PC-3 (cell line): ENCODE measurements at regions not wholly inside any gene's neighbourhood (a gene's known extent, or its start where the extent isn't known, plus 50 kb on each side); places are given as distances from the start of the nearest gene placed in this dataset.
"Not testable (repeated sequence)": the region's sequence is repeated elsewhere in the genome, so short reads cannot be mapped to it uniquely, and the experiment has no call there.

ENCODE experiments used
- ATAC-seq: fragments of 200-7000 bp; cut with Tn5 transposase; 2 replicates; pipeline ENCODE4 v1.9.1; 2020; ENCODE audit warnings: mild to moderate bottlenecking, moderate library complexity
- BruUV-seq: library from RNA; stranded (reverse); fragments of 400-500 nt; replicated peaks from 2 replicates; lab custom pipeline; 2021; lab: Mats Ljungman, UMichigan
- CTCF ChIA-PET: fragments of 300-600 bp; sonication (Branson Sonifier 250); formaldehyde crosslinking; loops from one replicate; lab custom pipeline; 2022; ENCODE audit warnings: antibody characterized with exemption; lab: Charles Lee
- POLR2A ChIA-PET: fragments of 300-600 bp; sonication (Branson Sonifier 250); formaldehyde crosslinking; loops from one replicate; lab custom pipeline; 2022; ENCODE audit warnings: antibody characterized with exemption; ENCODE audit not compliant: unreplicated experiment; lab: Charles Lee
- DNase-seq: peaks from one replicate; pipeline ENCODE4 v3.0.0-alpha.2; 2015
- H2AFZ ChIP-seq: fragments of 300-600 bp; sonication (generic); 2 replicates; pipeline ENCODE4 v1.6.0; 2016; ENCODE audit warnings: antibody characterized with exemption, low read length
- H3F3A ChIP-seq: fragments of 300-600 bp; sonication (generic); one replicate; pipeline ENCODE4 v1.6.0; 2017; ENCODE audit warnings: antibody characterized with exemption, low read length, control low read depth, mild to moderate bottlenecking; ENCODE audit not compliant: unreplicated experiment
- H3K27ac ChIP-seq: fragments of 300-600 bp; sonication (generic); 2 replicates; pipeline ENCODE4 v1.5.1; 2016; ENCODE audit warnings: mild to moderate bottlenecking, low read length
- H3K27me3 ChIP-seq: fragments of 300-600 bp; sonication (generic); 2 replicates; pipeline ENCODE4 v1.6.1; 2016; ENCODE audit warnings: low read length, mixed read lengths
- H3K36me3 ChIP-seq: fragments of 300-600 bp; sonication (generic); 2 replicates; pipeline ENCODE4 v1.6.1; 2016; ENCODE audit warnings: low read depth, mixed run types, low read length, mixed read lengths
- H3K4me1 ChIP-seq: fragments of 300-600 bp; sonication (generic); 2 replicates; pipeline ENCODE4 v1.5.1; 2016; ENCODE audit warnings: low read length; ENCODE audit not compliant: insufficient read depth
- H3K4me2 ChIP-seq: fragments of 300-600 bp; sonication (generic); 2 replicates; pipeline ENCODE4 v1.6.0; 2016; ENCODE audit warnings: low read length
- H3K4me3 ChIP-seq: fragments of 300-600 bp; sonication (generic); 2 replicates; pipeline ENCODE4 v1.5.1; 2016; ENCODE audit warnings: mild to moderate bottlenecking, low read length, mixed read lengths
- H3K79me2 ChIP-seq: fragments of 300-600 bp; sonication (generic); 2 replicates; pipeline ENCODE4 v1.6.1; 2017; ENCODE audit warnings: low read length, mixed read lengths
- H3K9ac ChIP-seq: fragments of 300-600 bp; sonication (generic); 2 replicates; pipeline ENCODE4 v1.6.0; 2016; ENCODE audit warnings: mild to moderate bottlenecking, low read length
- H3K9me2 ChIP-seq: fragments of 300-600 bp; sonication (generic); replicated peaks from 2 replicates; pipeline ENCODE4 v1.6.1; 2016; ENCODE audit warnings: mixed run types, low read length, mixed read lengths
- H3K9me3 ChIP-seq: fragments of 300-600 bp; sonication (generic); 2 replicates; pipeline ENCODE4 v1.6.1; 2016; ENCODE audit warnings: low read length, mixed read lengths
- H4K20me1 ChIP-seq: fragments of 300-600 bp; sonication (generic); 2 replicates; pipeline ENCODE4 v1.6.1; 2016; ENCODE audit warnings: low read length, mixed read lengths
- EZH2 ChIP-seq: fragments of 300-600 bp; sonication (generic); IDR thresholded peaks from one replicate; pipeline ENCODE4 v1.6.1; 2017; ENCODE audit warnings: antibody characterized with exemption, mild to moderate bottlenecking, low read length; ENCODE audit not compliant: unreplicated experiment
- EZH2phosphoT487 ChIP-seq: fragments of 300-600 bp; sonication (generic); IDR thresholded peaks from 2 replicates; pipeline ENCODE4 v1.6.1; 2018; ENCODE audit warnings: mild to moderate bottlenecking, antibody characterized with exemption, low read length, borderline replicate concordance
- intact Hi-C: fragments of 100-400 bp; cut with micrococcal nuclease; formaldehyde crosslinking; loops from 2 replicates; pipeline ENCODE4 v1.9.0; 2023
- TF ChIP-seq, protein P1 (sequence below): fragments of 300-600 bp; sonication (generic); conservative IDR thresholded peaks from 2 replicates; pipeline ENCODE4 v1.5.1; 2017; ENCODE audit warnings: antibody characterized with exemption, low read depth, mild to moderate bottlenecking, low read length

DNA sequence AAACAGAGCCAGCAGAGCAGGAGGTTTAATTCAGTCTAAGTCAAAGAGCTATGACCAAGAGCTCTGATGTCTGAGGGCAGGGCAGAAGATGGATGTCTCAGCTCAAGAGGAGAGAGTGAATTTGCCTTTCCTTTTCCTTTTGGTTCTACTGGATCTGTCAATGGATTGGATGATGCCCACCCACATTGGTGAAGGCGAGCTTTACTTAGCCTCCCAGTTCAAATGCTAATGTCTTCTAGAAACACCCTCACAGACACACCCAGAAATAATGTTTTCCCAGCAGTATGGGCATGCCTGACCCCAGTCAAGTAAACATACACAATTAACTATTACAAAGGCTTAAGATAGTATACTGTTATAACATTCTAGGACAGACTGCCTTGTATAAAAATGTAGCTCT is 236.3 kb upstream of the NRXN1 start:
- CTCF ChIA-PET: no interaction called here
- no peak for ATAC-seq

DNA sequence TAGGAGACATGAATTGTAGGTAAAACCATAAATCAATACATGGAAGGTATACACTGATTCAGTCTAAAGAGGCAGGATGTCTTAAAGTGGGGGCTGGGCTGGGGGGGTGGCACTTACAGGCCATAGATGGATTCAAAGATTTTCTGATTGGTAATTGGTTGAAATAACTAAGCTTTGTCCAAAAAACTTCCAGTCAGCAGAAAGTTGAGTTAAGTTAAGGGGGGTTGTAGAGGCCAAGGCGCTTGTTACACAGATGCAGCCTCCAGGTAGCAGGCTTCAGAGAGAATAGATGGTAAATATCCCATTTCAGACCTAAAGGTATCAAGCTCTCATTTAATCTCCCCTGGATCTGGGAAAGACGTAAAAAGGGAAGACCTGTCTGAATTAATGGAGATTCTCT is 233.6 kb upstream of the NRXN1 start:
- no peak for ATAC-seq
- POLR2A ChIA-PET: no interaction called here

More for the DNA sequence above, 236.3 kb upstream of the NRXN1 start:
- Histone ChIP-seq H3K27me3 (no peaks in the 10 kb centered on the region), H3K9me3 (no peaks in the 10 kb centered on the region), H3K36me3 (no peaks in the 10 kb centered on the region), H3K4me1 (no peaks in the 10 kb centered on the region), H3K9me2 (no peaks in the 10 kb centered on the region), H3K79me2 (no peaks in the 10 kb centered on the region), H2AFZ (no peak overlapping the region), H3F3A (no peaks in the 10 kb centered on the region), H3K9ac (no peak overlapping the region), H3K4me2 (no peak overlapping the region), H4K20me1 (no peaks in the 10 kb centered on the region), H3K27ac (no peak overlapping the region), H3K4me3 (no peak overlapping the region)
- no peak for DNase-seq
- POLR2A ChIA-PET: no interaction called here
- TF ChIP-seq EZH2 (no peak), EZH2phosphoT487 (no peak)
- TF ChIP-seq, protein P1, sequence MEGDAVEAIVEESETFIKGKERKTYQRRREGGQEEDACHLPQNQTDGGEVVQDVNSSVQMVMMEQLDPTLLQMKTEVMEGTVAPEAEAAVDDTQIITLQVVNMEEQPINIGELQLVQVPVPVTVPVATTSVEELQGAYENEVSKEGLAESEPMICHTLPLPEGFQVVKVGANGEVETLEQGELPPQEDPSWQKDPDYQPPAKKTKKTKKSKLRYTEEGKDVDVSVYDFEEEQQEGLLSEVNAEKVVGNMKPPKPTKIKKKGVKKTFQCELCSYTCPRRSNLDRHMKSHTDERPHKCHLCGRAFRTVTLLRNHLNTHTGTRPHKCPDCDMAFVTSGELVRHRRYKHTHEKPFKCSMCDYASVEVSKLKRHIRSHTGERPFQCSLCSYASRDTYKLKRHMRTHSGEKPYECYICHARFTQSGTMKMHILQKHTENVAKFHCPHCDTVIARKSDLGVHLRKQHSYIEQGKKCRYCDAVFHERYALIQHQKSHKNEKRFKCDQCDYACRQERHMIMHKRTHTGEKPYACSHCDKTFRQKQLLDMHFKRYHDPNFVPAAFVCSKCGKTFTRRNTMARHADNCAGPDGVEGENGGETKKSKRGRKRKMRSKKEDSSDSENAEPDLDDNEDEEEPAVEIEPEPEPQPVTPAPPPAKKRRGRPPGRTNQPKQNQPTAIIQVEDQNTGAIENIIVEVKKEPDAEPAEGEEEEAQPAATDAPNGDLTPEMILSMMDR: no peak
- intact Hi-C loops: no loop called here
- no TSS peak for BruUV-seq

DNA sequence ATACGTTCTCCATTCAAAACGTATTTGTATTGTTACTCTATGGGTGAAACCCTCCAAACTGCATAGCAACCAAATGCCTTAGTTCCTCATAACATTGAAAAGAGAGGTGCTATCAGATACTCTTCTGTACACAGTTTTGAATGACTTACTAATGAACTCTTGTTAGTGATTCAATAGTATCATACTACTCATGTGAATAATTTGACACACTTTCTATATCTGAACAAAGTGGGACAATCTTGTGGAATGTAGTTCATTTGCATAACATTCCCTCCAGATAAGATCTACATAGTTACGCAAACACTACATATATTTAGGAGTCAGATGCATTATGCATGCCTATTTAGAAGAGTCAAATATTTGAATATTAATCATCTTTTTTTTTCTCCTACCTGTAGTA is 232.0 kb upstream of the NRXN1 start:
- Histone ChIP-seq H3K4me3 (no peak overlapping the region), H3K4me1 (no peaks in the 10 kb centered on the region), H4K20me1 (no peaks in the 10 kb centered on the region), H3K9ac (no peak overlapping the region), H3F3A (no peaks in the 10 kb centered on the region), H3K9me3 (no peaks in the 10 kb centered on the region), H3K9me2 (no peaks in the 10 kb centered on the region), H3K79me2 (no peaks in the 10 kb centered on the region), H3K36me3 (no peaks in the 10 kb centered on the region), H3K4me2 (no peak overlapping the region), H2AFZ (no peak overlapping the region), H3K27me3 (no peaks in the 10 kb centered on the region), H3K27ac (no peak overlapping the region)
- DNase-seq (no peak), ATAC-seq (no peak)
- POLR2A ChIA-PET: no interaction called here
- CTCF ChIA-PET: no interaction called here
- TF ChIP-seq EZH2phosphoT487 (no peak), EZH2 (no peak)
- TF ChIP-seq, protein P1: no peak
- intact Hi-C loops: no loop called here
- BruUV-seq: no TSS peak

More for the DNA sequence above, 233.6 kb upstream of the NRXN1 start:
- intact Hi-C loops: no loop called here
- Histone ChIP-seq H3K9me2 (no peaks in the 10 kb centered on the region), H3K27me3 (no peaks in the 10 kb centered on the region), H3K9ac (no peak overlapping the region), H3K9me3 (no peaks in the 10 kb centered on the region), H2AFZ (no peak overlapping the region), H3K4me3 (no peak overlapping the region), H4K20me1 (no peaks in the 10 kb centered on the region), H3K4me2 (no peak overlapping the region), H3K36me3 (no peaks in the 10 kb centered on the region), H3F3A (no peaks in the 10 kb centered on the region), H3K79me2 (no peaks in the 10 kb centered on the region), H3K27ac (no peak overlapping the region), H3K4me1 (no peaks in the 10 kb centered on the region)
- CTCF ChIA-PET: no interaction called here
- no TSS peak for BruUV-seq
- TF ChIP-seq EZH2: no peak
- TF ChIP-seq EZH2phosphoT487: no peak
- TF ChIP-seq, protein P1: no peak
- no peak for DNase-seq

DNA sequence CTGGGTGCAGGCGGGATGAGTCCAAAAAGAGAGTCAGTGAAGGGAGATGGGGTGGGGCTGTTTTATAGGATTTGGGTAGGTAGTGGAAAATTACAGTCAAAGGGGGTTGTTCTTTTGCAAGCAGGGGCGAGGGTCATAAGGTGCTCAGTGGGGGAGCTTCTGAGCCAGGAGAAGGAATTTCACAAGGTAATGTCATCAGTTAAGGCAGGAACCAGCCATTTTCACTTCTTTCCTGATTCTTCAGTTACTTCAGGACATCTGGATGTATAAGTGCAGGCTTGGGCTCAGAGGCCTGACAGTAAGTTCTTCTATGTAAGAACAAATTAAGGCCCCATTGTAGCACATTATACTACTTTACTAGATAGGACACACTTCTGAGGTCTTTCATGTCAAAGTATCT is 231.2 kb upstream of the NRXN1 start:
- H4K20me1 ChIP-seq, H3K9ac ChIP-seq, H3K27ac ChIP-seq, H3K9me2 ChIP-seq, BruUV-seq, H3K4me1 ChIP-seq, CTCF ChIA-PET, H3F3A ChIP-seq, H3K79me2 ChIP-seq, H3K9me3 ChIP-seq, POLR2A ChIA-PET, H3K4me3 ChIP-seq, H2AFZ ChIP-seq, DNase-seq, H3K36me3 ChIP-seq, H3K4me2 ChIP-seq, intact Hi-C loops, H3K27me3 ChIP-seq, ATAC-seq: not testable (repeated sequence)
